Fibroblast of skin of abdomen (primary cell): ENCODE measurements at regions not wholly inside any gene's neighbourhood (a gene's known extent, or its start where the extent isn't known, plus 50 kb on each side); places are given as distances from the start of the nearest gene placed in this dataset.
"Not testable (repeated sequence)": the region's sequence is repeated elsewhere in the genome, so short reads cannot be mapped to it uniquely, and the experiment has no call there.

ENCODE experiments used
- DNase-seq: peaks from one replicate; pipeline ENCODE4 v3.0.0-alpha.2; 2013

- no peak for DNase-seq
These were observed 741.3 kb upstream of the CTNND2 start for GRCh38 chr5:12645582-12645981.

- no peak for DNase-seq
These were observed 732.0 kb upstream of the CTNND2 start for GRCh38 chr5:12636209-12636608.

- DNase-seq: no peak
These were observed 722.3 kb upstream of the CTNND2 start for GRCh38 chr5:12626556-12626955.

GRCh38 chr5:12625667-12626263 lies 721.5 kb upstream of the CTNND2 start:
- no peak for DNase-seq

- no peak for DNase-seq
These were observed 720.7 kb upstream of the CTNND2 start for GRCh38 chr5:12624776-12625560.

- DNase-seq: no peak
These were observed 719.2 kb upstream of the CTNND2 start for GRCh38 chr5:12623408-12623807.

- DNase-seq: no peak
These were observed 711.8 kb upstream of the CTNND2 start for GRCh38 chr5:12616093-12616492.

- DNase-seq: no peak
These were observed 711.0 kb upstream of the CTNND2 start for GRCh38 chr5:12615141-12615820.

GRCh38 chr5:12614608-12615007 lies 710.4 kb upstream of the CTNND2 start:
- DNase-seq: no peak

GRCh38 chr5:12611132-12611531 lies 706.9 kb upstream of the CTNND2 start:
- DNase-seq: no peak

- DNase-seq: not testable (repeated sequence)
These were observed 703.6 kb upstream of the CTNND2 start for GRCh38 chr5:12607817-12608216.

- DNase-seq: no peak
These were observed 688.0 kb upstream of the CTNND2 start for GRCh38 chr5:12592228-12592627.

GRCh38 chr5:12586406-12586805 lies 682.2 kb upstream of the CTNND2 start:
- DNase-seq: no peak

GRCh38 chr5:12578803-12579202 lies 674.6 kb upstream of the CTNND2 start:
- not testable (repeated sequence) for DNase-seq

- DNase-seq: not testable (repeated sequence)
These were observed 672.7 kb upstream of the CTNND2 start for GRCh38 chr5:12576953-12577352.

- not testable (repeated sequence) for DNase-seq
These were observed 670.2 kb upstream of the CTNND2 start for GRCh38 chr5:12574298-12575093.

GRCh38 chr5:12573916-12574297 lies 669.7 kb upstream of the CTNND2 start:
- not testable (repeated sequence) for DNase-seq

GRCh38 chr5:12570688-12571087 lies 666.4 kb upstream of the CTNND2 start:
- no peak for DNase-seq

GRCh38 chr5:12566441-12566840 lies 662.2 kb upstream of the CTNND2 start:
- DNase-seq: no peak

GRCh38 chr5:12557012-12557411 lies 652.8 kb upstream of the CTNND2 start:
- no peak for DNase-seq

- no peak for DNase-seq
These were observed 621.9 kb upstream of the CTNND2 start for GRCh38 chr5:12526113-12526512.

GRCh38 chr5:12522116-12522515 lies 617.9 kb upstream of the CTNND2 start:
- DNase-seq: no peak

- DNase-seq: not testable (repeated sequence)
These were observed 600.7 kb upstream of the CTNND2 start for GRCh38 chr5:12504983-12505382.
